HG03064 (cell line): ENCODE measurements at regions not wholly inside any gene's neighbourhood (a gene's known extent, or its start where the extent isn't known, plus 50 kb on each side); places are given as distances from the start of the nearest gene placed in this dataset.

Experiments used
- ATAC-seq: cut with Tn5 transposase; IDR thresholded peaks from one replicate; pipeline ENCODE4 v1.9.1; 2021; ENCODE audit warnings: low read depth; ENCODE audit not compliant: unreplicated experiment

GRCh38 chr13:53200498-53201453 lies 172.2 kb downstream of the OLFM4 start:
- no peak for ATAC-seq

GRCh38 chr13:53201454-53202225 lies 173.0 kb downstream of the OLFM4 start:
- ATAC-seq: no peak

GRCh38 chr13:53204598-53204997 lies 176.0 kb downstream of the OLFM4 start:
- ATAC-seq: no peak

GRCh38 chr13:53206455-53206854 lies 177.8 kb downstream of the OLFM4 start:
- no peak for ATAC-seq

- no peak for ATAC-seq
These were observed 178.9 kb downstream of the OLFM4 start for GRCh38 chr13:53207556-53207955.

GRCh38 chr13:53214433-53214832 lies 185.8 kb downstream of the OLFM4 start:
- ATAC-seq: no peak

GRCh38 chr13:53215563-53215962 lies 186.9 kb downstream of the OLFM4 start:
- no peak for ATAC-seq

- ATAC-seq: no peak
These were observed 188.2 kb downstream of the OLFM4 start for GRCh38 chr13:53216773-53217172.

- no peak for ATAC-seq
These were observed 188.6 kb downstream of the OLFM4 start for GRCh38 chr13:53217194-53217593.

- no peak for ATAC-seq
These were observed 191.4 kb downstream of the OLFM4 start for GRCh38 chr13:53220038-53220437.

GRCh38 chr13:53237696-53238095 lies 209.1 kb downstream of the OLFM4 start:
- ATAC-seq: no peak

GRCh38 chr13:53238261-53238660 lies 209.6 kb downstream of the OLFM4 start:
- ATAC-seq: no peak

- ATAC-seq: no peak
These were observed 211.9 kb downstream of the OLFM4 start for GRCh38 chr13:53240401-53241025.

GRCh38 chr13:53241891-53242348 lies 213.3 kb downstream of the OLFM4 start:
- ATAC-seq: no peak

- no peak for ATAC-seq
These were observed 220.6 kb downstream of the OLFM4 start for GRCh38 chr13:53249236-53249635.

- ATAC-seq: no peak
These were observed 221.8 kb downstream of the OLFM4 start for GRCh38 chr13:53250272-53250875.

- no peak for ATAC-seq
These were observed 222.4 kb downstream of the OLFM4 start for GRCh38 chr13:53250977-53251376.

- ATAC-seq: no peak
These were observed 225.9 kb downstream of the OLFM4 start for GRCh38 chr13:53254500-53254899.

GRCh38 chr13:53255795-53256194 lies 227.2 kb downstream of the OLFM4 start:
- ATAC-seq: no peak

GRCh38 chr13:53260594-53260993 lies 232.0 kb downstream of the OLFM4 start:
- no peak for ATAC-seq
